Neural cell (in vitro differentiated cells): ENCODE measurements at regions not wholly inside any gene's neighbourhood (a gene's known extent, or its start where the extent isn't known, plus 50 kb on each side); places are given as distances from the start of the nearest gene placed in this dataset.

Source experiments
- H2AFZ ChIP-seq: fragments of 200-600, 300-800 bp; sonication (generic), shearing (Covaris generic); 2 replicates; pipeline ENCODE4 v1.6.0; 2014; ENCODE audit warnings: low read depth, mild to moderate bottlenecking, antibody characterized with exemption, low read length, moderate library complexity
- H3F3A ChIP-seq: fragments of 200-600 bp; shearing (Covaris generic); 2 replicates; pipeline ENCODE4 v1.6.1; 2016; ENCODE audit warnings: mild to moderate bottlenecking, moderate library complexity, mixed read lengths, antibody characterized with exemption, low read length; ENCODE audit not compliant: insufficient read depth, poor library complexity, severe bottlenecking
- H3K27ac ChIP-seq: fragments of 200-600, 300-800 bp; sonication (generic), shearing (Covaris generic); 2 replicates; pipeline ENCODE4 v1.5.1; 2014; ENCODE audit warnings: mild to moderate bottlenecking, low read length, moderate library complexity
- H3K27me3 ChIP-seq: fragments of 300-800, 200-600 bp; sonication (generic), shearing (Covaris generic); 2 replicates; pipeline ENCODE4 v1.6.0; 2014; ENCODE audit warnings: mild to moderate bottlenecking, low read depth, low read length, moderate library complexity; ENCODE audit not compliant: insufficient read depth
- H3K36me3 ChIP-seq: fragments of 300-800, 200-600 bp; sonication (generic), shearing (Covaris generic); 2 replicates; pipeline ENCODE4 v1.5.1; 2014; ENCODE audit warnings: mild to moderate bottlenecking, antibody characterized with exemption, low read length, moderate library complexity; ENCODE audit not compliant: insufficient read depth
- H3K4me2 ChIP-seq: fragments of 300-800, 200-600 bp; sonication (generic), shearing (Covaris generic); 2 replicates; pipeline ENCODE4 v1.6.0; 2014; ENCODE audit warnings: mild to moderate bottlenecking, low read length
- H3K4me3 ChIP-seq: fragments of 300-800, 200-600 bp; sonication (generic), shearing (Covaris generic); 2 replicates; pipeline ENCODE4 v1.5.1; 2014; ENCODE audit warnings: mild to moderate bottlenecking, low read length, moderate library complexity
- H3K79me2 ChIP-seq: fragments of 200-600 bp; shearing (Covaris generic); replicated peaks from 2 replicates; pipeline ENCODE4 v1.6.0; 2014; ENCODE audit warnings: mild to moderate bottlenecking, low read length, moderate library complexity; ENCODE audit not compliant: insufficient read depth
- H3K9ac ChIP-seq: fragments of 300-800, 200-600 bp; sonication (generic), shearing (Covaris generic); 2 replicates; pipeline ENCODE4 v1.6.1; 2016; ENCODE audit warnings: mild to moderate bottlenecking, low read length, mixed read lengths
- H3K9me2 ChIP-seq: fragments of 200-600 bp; shearing (Covaris generic); 2 replicates; pipeline ENCODE4 v1.6.1; 2016; ENCODE audit warnings: mild to moderate bottlenecking, low read length, mixed read lengths; ENCODE audit not compliant: insufficient read depth
- H3K9me3 ChIP-seq: fragments of 200-600, 300-800 bp; sonication (generic), shearing (Covaris generic); 2 replicates; pipeline ENCODE4 v1.6.1; 2016; ENCODE audit warnings: mild to moderate bottlenecking, mixed run types, low read length, moderate library complexity, mixed read lengths
- H4K20me1 ChIP-seq: fragments of 200-600 bp; shearing (Covaris generic); 2 replicates; pipeline ENCODE4 v1.6.1; 2016; ENCODE audit warnings: mild to moderate bottlenecking, mixed run types; ENCODE audit not compliant: insufficient read depth
- CTCF ChIP-seq: fragments of 450-650 bp; IDR thresholded peaks from 2 replicates; pipeline ENCODE4 v1.5.1; 2014; ENCODE audit warnings: antibody characterized with exemption, mild to moderate bottlenecking, moderate library complexity; ENCODE audit not compliant: poor library complexity, severe bottlenecking
- EP300 ChIP-seq: fragments of 450-650 bp; conservative IDR thresholded peaks from 2 replicates; pipeline ENCODE4 v1.6.1; 2014; ENCODE audit warnings: antibody characterized with exemption, mild to moderate bottlenecking, moderate library complexity; ENCODE audit not compliant: poor library complexity, severe bottlenecking
- EZH2 ChIP-seq: fragments of 200-600, 300-800 bp; shearing (Covaris generic), sonication (generic); IDR thresholded peaks from 2 replicates; pipeline ENCODE4 v1.6.1; 2014; ENCODE audit warnings: antibody characterized with exemption, low read length, borderline replicate concordance, mild to moderate bottlenecking; ENCODE audit not compliant: insufficient read depth, poor library complexity, severe bottlenecking
- MXI1 ChIP-seq: fragments of 450-650 bp; conservative IDR thresholded peaks from 2 replicates; pipeline ENCODE4 v1.6.1; 2014; ENCODE audit warnings: antibody characterized with exemption, mild to moderate bottlenecking; ENCODE audit not compliant: poor library complexity, severe bottlenecking
- POLR2AphosphoS5 ChIP-seq: IDR thresholded peaks from 2 replicates; pipeline ENCODE4 v1.6.1; 2012
- RAD21 ChIP-seq: fragments of 450-650 bp; conservative IDR thresholded peaks from 2 replicates; pipeline ENCODE4 v1.6.1; 2014; ENCODE audit warnings: antibody characterized with exemption, mild to moderate bottlenecking, moderate library complexity
- SMC3 ChIP-seq: fragments of 450-650 bp; conservative IDR thresholded peaks from 2 replicates; pipeline ENCODE4 v1.6.1; 2014; ENCODE audit warnings: antibody characterized with exemption, mild to moderate bottlenecking, moderate library complexity; ENCODE audit not compliant: poor library complexity
- TAF1 ChIP-seq: IDR thresholded peaks from 2 replicates; pipeline ENCODE4 v1.6.1; 2012; ENCODE audit warnings: low read depth
- TF ChIP-seq, protein P1 (sequence below): IDR thresholded peaks from 2 replicates; pipeline ENCODE4 v1.6.1; 2012; ENCODE audit warnings: borderline replicate concordance

- Histone ChIP-seq H3K36me3 (no peaks in the 10 kb centered on the region), H3K4me3 (no peak overlapping the region), H2AFZ (no peak overlapping the region), H3F3A (no peaks in the 10 kb centered on the region), H3K9me2 (no peaks in the 10 kb centered on the region), H3K27ac (no peak overlapping the region), H4K20me1 (no peaks in the 10 kb centered on the region), H3K27me3 (no peaks in the 10 kb centered on the region), H3K9me3 (no peaks in the 10 kb centered on the region), H3K4me2 (no peak overlapping the region), H3K79me2 (no peaks in the 10 kb centered on the region), H3K9ac (no peak overlapping the region)
- no peak for TF ChIP-seq CTCF
- no peak for TF ChIP-seq TAF1
- no peak for TF ChIP-seq SMC3
- no peak for TF ChIP-seq EP300
- no peak for TF ChIP-seq MXI1
- TF ChIP-seq, protein P1, sequence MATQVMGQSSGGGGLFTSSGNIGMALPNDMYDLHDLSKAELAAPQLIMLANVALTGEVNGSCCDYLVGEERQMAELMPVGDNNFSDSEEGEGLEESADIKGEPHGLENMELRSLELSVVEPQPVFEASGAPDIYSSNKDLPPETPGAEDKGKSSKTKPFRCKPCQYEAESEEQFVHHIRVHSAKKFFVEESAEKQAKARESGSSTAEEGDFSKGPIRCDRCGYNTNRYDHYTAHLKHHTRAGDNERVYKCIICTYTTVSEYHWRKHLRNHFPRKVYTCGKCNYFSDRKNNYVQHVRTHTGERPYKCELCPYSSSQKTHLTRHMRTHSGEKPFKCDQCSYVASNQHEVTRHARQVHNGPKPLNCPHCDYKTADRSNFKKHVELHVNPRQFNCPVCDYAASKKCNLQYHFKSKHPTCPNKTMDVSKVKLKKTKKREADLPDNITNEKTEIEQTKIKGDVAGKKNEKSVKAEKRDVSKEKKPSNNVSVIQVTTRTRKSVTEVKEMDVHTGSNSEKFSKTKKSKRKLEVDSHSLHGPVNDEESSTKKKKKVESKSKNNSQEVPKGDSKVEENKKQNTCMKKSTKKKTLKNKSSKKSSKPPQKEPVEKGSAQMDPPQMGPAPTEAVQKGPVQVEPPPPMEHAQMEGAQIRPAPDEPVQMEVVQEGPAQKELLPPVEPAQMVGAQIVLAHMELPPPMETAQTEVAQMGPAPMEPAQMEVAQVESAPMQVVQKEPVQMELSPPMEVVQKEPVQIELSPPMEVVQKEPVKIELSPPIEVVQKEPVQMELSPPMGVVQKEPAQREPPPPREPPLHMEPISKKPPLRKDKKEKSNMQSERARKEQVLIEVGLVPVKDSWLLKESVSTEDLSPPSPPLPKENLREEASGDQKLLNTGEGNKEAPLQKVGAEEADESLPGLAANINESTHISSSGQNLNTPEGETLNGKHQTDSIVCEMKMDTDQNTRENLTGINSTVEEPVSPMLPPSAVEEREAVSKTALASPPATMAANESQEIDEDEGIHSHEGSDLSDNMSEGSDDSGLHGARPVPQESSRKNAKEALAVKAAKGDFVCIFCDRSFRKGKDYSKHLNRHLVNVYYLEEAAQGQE: no peak
- no peak for TF ChIP-seq POLR2AphosphoS5
- TF ChIP-seq EZH2: no peak
- TF ChIP-seq RAD21: no peak
These were observed 1430.0 kb downstream of the ARAP2 start for GRCh38 chr4:34814266-34814665.

GRCh38 chr4:34824515-34824914, 1419.8 kb downstream of the ARAP2 start:
- no peak overlapping the region for H3K4me2 ChIP-seq
- no peaks in the 10 kb centered on the region for H3K36me3 ChIP-seq
- no peak overlapping the region for H2AFZ ChIP-seq
- no peaks in the 10 kb centered on the region for H3K9me3 ChIP-seq
- no peak overlapping the region for H3K9ac ChIP-seq
- H3K4me3 ChIP-seq: no peak overlapping the region
- H3K27ac ChIP-seq: no peak overlapping the region
- no peaks in the 10 kb centered on the region for H3K79me2 ChIP-seq
- H3K9me2 ChIP-seq: no peaks in the 10 kb centered on the region
- no peaks in the 10 kb centered on the region for H3F3A ChIP-seq
- no peaks in the 10 kb centered on the region for H3K27me3 ChIP-seq
- no peaks in the 10 kb centered on the region for H4K20me1 ChIP-seq
- TF ChIP-seq EP300 (no peak), RAD21 (no peak), CTCF (no peak), TAF1 (no peak), EZH2 (no peak), SMC3 (no peak), POLR2AphosphoS5 (no peak), MXI1 (no peak)
- TF ChIP-seq, protein P1: no peak
